ENCODE measurements at regions not wholly inside any gene's neighbourhood (a gene's known extent, or its start where the extent isn't known, plus 50 kb on each side); places are given as distances from the start of the nearest gene placed in this dataset.

- Histone ChIP-seq H3K4me3 (ENCODE audit: low read length) (no peak overlapping the region), H3K27me3 (ENCODE audit: control insufficient read depth, low read length) (peaks cover 3% of the 10 kb centered on the region; the same call in 1 of the 2 replicates)
Observed at GRCh38 chr4:82045267-82045666, 328.5 kb downstream of the HNRNPD start.

GRCh38 chr4:82044141-82044993 is 329.4 kb downstream of the HNRNPD start:
- peaks cover 3% of the 10 kb centered on the region; the same call in 1 of the 2 replicates for H3K27me3 ChIP-seq (ENCODE audit: control insufficient read depth, low read length)
- no peaks in the 10 kb centered on the region for H3K9me3 ChIP-seq (ENCODE audit: control insufficient read depth, insufficient read depth, low read length)
- no peaks in the 10 kb centered on the region for H3K4me1 ChIP-seq (ENCODE audit: control insufficient read depth, low read length)
- no peaks in the 10 kb centered on the region for H3F3A ChIP-seq (ENCODE audit: control insufficient read depth, insufficient read depth)
- H3K4me2 ChIP-seq (ENCODE audit: low read length), result no peak overlapping the region
- H3K79me2 ChIP-seq (ENCODE audit: control insufficient read depth, low read length), result no peaks in the 10 kb centered on the region
- no peak overlapping the region for H3K27ac ChIP-seq (ENCODE audit: low read depth, low read length)
- no peaks in the 10 kb centered on the region for H4K20me1 ChIP-seq (ENCODE audit: control insufficient read depth, insufficient read depth, low read depth, low read length)
- no peaks in the 10 kb centered on the region for H3K9me2 ChIP-seq (replicated peaks; ENCODE audit: control insufficient read depth, low read length)
- no peaks in the 10 kb centered on the region for H3K36me3 ChIP-seq (ENCODE audit: control insufficient read depth, low read length)
- TF ChIP-seq CTCF (IDR thresholded peaks at IDR 0.05; ENCODE audit: low read depth, low read length, poor library complexity, severe bottlenecking) (no peak), EZH2phosphoT487 (IDR thresholded peaks at IDR 0.05; ENCODE audit: borderline replicate concordance, low read length) (no peak)
- no peak overlapping the region for H3K4me3 ChIP-seq (ENCODE audit: low read length)

More at GRCh38 chr4:82045267-82045666, 328.5 kb downstream of the HNRNPD start:
- no peak for TF ChIP-seq EZH2phosphoT487 (IDR thresholded peaks at IDR 0.05; ENCODE audit: borderline replicate concordance, low read length)
- no peak for TF ChIP-seq CTCF (IDR thresholded peaks at IDR 0.05; ENCODE audit: low read depth, low read length, poor library complexity, severe bottlenecking)
- H3K9me3 ChIP-seq (ENCODE audit: control insufficient read depth, insufficient read depth, low read length), result no peaks in the 10 kb centered on the region
- no peaks in the 10 kb centered on the region for H3K9me2 ChIP-seq (replicated peaks; ENCODE audit: control insufficient read depth, low read length)
- H3K4me2 ChIP-seq (ENCODE audit: low read length), result no peak overlapping the region
- H3K36me3 ChIP-seq (ENCODE audit: control insufficient read depth, low read length), result no peaks in the 10 kb centered on the region
- H3K27ac ChIP-seq (ENCODE audit: low read depth, low read length), result no peak overlapping the region
- no peaks in the 10 kb centered on the region for H3F3A ChIP-seq (ENCODE audit: control insufficient read depth, insufficient read depth)
- no peaks in the 10 kb centered on the region for H4K20me1 ChIP-seq (ENCODE audit: control insufficient read depth, insufficient read depth, low read depth, low read length)
- H3K4me1 ChIP-seq (ENCODE audit: control insufficient read depth, low read length), result no peaks in the 10 kb centered on the region
- H3K79me2 ChIP-seq (ENCODE audit: control insufficient read depth, low read length), result no peaks in the 10 kb centered on the region

- Histone ChIP-seq H3K36me3 (ENCODE audit: control insufficient read depth, low read length) (no peaks in the 10 kb centered on the region), H3F3A (ENCODE audit: control insufficient read depth, insufficient read depth) (no peaks in the 10 kb centered on the region), H3K79me2 (ENCODE audit: control insufficient read depth, low read length) (no peaks in the 10 kb centered on the region), H3K27me3 (ENCODE audit: control insufficient read depth, low read length) (peaks cover 3% of the 10 kb centered on the region; the same call in 1 of the 2 replicates), H3K27ac (ENCODE audit: low read depth, low read length) (no peak overlapping the region), H3K4me1 (ENCODE audit: control insufficient read depth, low read length) (no peaks in the 10 kb centered on the region), H3K4me3 (ENCODE audit: low read length) (no peak overlapping the region), H3K4me2 (ENCODE audit: low read length) (no peak overlapping the region), H3K9me3 (ENCODE audit: control insufficient read depth, insufficient read depth, low read length) (no peaks in the 10 kb centered on the region), H4K20me1 (ENCODE audit: control insufficient read depth, insufficient read depth, low read depth, low read length) (no peaks in the 10 kb centered on the region), H3K9me2 (replicated peaks; ENCODE audit: control insufficient read depth, low read length) (no peaks in the 10 kb centered on the region)
- TF ChIP-seq CTCF (IDR thresholded peaks at IDR 0.05; ENCODE audit: low read depth, low read length, poor library complexity, severe bottlenecking), result no peak
- TF ChIP-seq EZH2phosphoT487 (IDR thresholded peaks at IDR 0.05; ENCODE audit: borderline replicate concordance, low read length), result no peak
Observed at GRCh38 chr4:82043809-82044137, 330.0 kb downstream of the HNRNPD start.

Measured in DOHH2 (cell line).